Fibroblast of skin of right quadriceps (primary cell): ENCODE measurements at regions not wholly inside any gene's neighbourhood (a gene's known extent, or its start where the extent isn't known, plus 50 kb on each side); places are given as distances from the start of the nearest gene placed in this dataset.

Source experiments
- DNase-seq: peaks from one replicate; pipeline ENCODE4 v3.0.0-alpha.2; 2013

DNA sequence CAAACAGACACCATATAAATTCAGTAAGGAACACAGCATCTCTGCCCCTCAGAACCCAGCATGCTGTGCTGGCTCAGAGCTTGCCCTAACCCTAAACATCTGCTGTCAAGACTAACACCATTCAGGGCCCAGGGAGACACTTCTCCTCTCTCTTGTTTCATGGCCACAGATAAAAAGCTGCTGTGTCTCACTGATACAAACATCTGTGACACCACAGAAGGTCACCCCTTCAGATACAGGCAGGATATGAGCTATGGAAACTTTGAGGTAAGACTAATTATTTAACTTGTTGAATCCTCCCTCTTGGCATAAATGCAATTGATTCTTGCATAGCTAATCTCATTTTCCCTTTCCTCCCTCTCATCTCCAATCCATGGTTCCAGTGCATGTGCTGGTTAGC is 61.6 kb upstream of the GPR12 start:
- DNase-seq: no peak

DNA sequence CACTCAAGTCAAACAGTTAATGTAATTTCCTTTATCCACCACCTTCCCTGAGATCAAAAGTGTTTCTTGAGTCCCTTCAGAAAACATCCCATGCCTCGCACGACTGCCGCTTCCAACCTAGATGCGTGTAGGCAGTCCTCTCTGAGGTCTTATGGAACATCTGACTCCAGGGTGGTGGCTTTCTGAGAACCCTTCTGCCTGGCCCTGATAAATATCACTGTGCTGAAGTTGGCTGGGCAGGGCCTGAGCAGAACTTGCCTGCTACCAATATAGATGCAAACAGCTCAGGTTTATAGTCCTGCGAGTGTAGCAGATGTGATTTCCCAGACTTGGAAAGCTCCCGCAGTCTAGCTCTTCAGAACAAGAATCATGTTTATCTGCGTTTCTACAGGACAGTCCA is 61.1 kb upstream of the GPR12 start:
- DNase-seq: no peak

DNA sequence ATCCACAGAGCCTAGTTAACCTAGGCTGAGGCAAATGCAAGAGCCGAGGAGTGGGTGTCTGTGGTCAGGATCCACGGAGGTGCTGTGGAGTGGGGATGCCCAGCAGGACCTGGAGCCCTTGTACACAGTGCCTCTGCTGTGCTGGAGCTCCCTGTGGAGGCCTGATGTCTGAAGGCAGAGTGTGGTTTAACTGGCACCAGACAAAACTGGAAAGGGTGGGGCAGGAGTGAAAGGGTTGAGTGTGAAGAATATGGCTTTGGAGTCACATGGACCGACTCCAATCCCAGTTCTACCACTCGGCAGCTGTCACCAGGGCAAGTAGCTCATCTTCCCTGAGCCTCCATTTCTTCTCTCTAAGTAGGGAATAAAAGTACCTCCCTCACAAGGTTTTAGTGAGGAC is 60.3 kb upstream of the GPR12 start:
- DNase-seq: no peak

DNA sequence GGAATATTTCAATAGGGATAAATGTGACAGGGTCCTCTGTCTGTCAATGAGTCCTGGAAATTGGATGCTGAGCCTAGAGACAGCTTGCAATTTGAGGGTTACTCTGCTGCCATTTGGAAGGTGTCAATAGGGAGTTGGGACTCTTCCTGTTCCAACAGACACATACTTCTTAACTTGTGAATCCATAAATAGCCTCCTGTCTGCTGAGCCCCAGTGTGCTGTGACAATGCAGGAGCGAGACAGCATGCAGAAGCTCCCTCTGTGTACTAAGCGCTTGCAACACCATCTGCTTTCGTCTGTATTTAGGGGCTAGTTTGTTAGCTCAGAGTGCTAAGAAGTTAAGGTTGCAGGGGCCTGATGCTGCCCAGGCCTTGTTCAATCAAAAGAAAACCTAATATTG is 58.5 kb upstream of the GPR12 start:
- no peak for DNase-seq

DNA sequence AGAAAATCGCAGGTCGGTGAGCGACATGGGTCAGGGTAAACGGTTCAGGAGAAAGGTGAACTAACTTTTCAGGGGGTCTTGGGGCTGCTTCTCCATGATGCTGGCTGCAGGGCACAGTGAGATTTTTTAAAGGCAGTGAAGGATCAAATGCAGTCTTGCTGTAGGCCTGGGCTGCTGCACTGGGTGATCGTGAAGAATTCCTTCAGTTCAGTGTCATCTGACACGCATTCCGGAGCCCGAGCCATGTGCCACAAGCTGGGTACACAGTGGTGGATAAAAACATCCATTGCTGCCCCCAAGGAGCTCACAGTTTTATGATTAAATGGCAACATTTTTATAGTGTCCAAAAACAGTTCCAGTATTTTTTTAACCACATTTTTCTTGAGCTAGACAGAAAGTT is 56.3 kb upstream of the GPR12 start:
- no peak for DNase-seq

- no peak for DNase-seq
These were observed 53.4 kb upstream of the GPR12 start for GRCh38 chr13:26813980-26814348.

DNA sequence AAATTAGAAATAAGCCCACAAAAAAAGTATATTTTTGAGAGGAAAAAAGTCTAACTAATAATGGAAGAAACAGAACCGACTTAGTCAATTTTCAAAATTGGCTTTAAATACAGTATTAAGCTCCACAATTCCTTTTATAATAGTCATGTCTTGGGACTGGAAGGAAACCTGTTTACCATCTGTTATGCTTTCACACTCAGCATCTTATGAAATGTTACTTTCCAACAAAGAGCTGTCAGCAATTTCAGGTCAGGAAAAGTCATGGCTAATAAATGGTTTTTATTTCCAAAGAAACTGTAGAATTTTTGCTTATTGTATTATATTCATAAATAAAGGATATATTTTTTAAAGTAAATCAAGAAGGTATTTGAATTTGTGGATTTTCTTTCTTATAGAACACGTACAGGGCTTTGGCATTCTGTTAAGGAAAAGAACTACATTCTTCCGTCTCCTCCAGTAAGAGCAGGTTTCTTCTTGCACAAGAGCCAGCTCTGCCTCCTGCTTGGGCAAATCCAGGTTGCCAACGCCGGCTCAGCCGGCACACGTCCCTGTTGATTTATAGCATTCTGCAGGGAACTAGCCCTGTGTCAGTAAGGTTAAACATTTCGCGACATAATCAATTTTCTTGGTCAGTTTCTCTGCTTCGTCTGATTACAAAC is 52.9 kb upstream of the GPR12 start:
- DNase-seq: no peak

GRCh38 chr13:26811581-26811980 is 51.0 kb upstream of the GPR12 start:
- DNase-seq: no peak
